MCF 10A (cell line): ENCODE measurements at regions not wholly inside any gene's neighbourhood (a gene's known extent, or its start where the extent isn't known, plus 50 kb on each side); places are given as distances from the start of the nearest gene placed in this dataset.

ENCODE experiments used
- BruUV-seq: library from RNA; stranded (reverse); fragments of 400-500 nt; replicated peaks from 2 replicates; lab custom pipeline; 2021; lab: Mats Ljungman, UMichigan
- CTCF ChIA-PET: fragments of 300-600 bp; sonication (Branson Sonifier 250); formaldehyde crosslinking; extraction: SDS; loops from one replicate; lab custom pipeline; 2021; ENCODE audit warnings: antibody characterized with exemption, inconsistent platforms; lab: Yijun Ruan, JAX
- POLR2A ChIA-PET: fragments of 300-600, 350-650 bp; sonication (Branson Sonifier 250); formaldehyde crosslinking; extraction: SDS; loops from one replicate; lab custom pipeline; 2020; ENCODE audit warnings: antibody characterized with exemption, inconsistent platforms; lab: Yijun Ruan, JAX
- DNase-seq: peaks from one replicate; pipeline ENCODE4 v3.0.0-alpha.2; 2018; ENCODE audit not compliant: unreplicated experiment
- H3K27ac Mint-ChIP-seq: one replicate; pipeline ENCODE4 v1.8.0; 2022; ENCODE audit warnings: mild to moderate bottlenecking, low read depth, mixed read lengths; ENCODE audit not compliant: unreplicated experiment
- H3K27me3 Mint-ChIP-seq: one replicate; pipeline ENCODE4 v1.8.0; 2022; ENCODE audit warnings: mixed read lengths; ENCODE audit not compliant: insufficient read depth, unreplicated experiment
- H3K36me3 Mint-ChIP-seq: one replicate; pipeline ENCODE4 v1.8.0; 2022; ENCODE audit warnings: mild to moderate bottlenecking, moderate library complexity, mixed read lengths; ENCODE audit not compliant: insufficient read depth, unreplicated experiment
- H3K4me1 Mint-ChIP-seq: one replicate; pipeline ENCODE4 v1.8.0; 2022; ENCODE audit warnings: mixed read lengths; ENCODE audit not compliant: insufficient read depth, unreplicated experiment
- H3K4me3 Mint-ChIP-seq: one replicate; pipeline ENCODE4 v1.8.0; 2022; ENCODE audit warnings: mild to moderate bottlenecking, moderate library complexity, mixed read lengths; ENCODE audit not compliant: unreplicated experiment
- H3K9me3 Mint-ChIP-seq: one replicate; pipeline ENCODE4 v1.8.0; 2022; ENCODE audit warnings: mixed read lengths; ENCODE audit not compliant: unreplicated experiment
- CTCF ChIP-seq: fragments of 200-600 bp; IDR thresholded peaks from one replicate; pipeline ENCODE4 v1.8.0; 2022; ENCODE audit warnings: antibody characterized with exemption, mild to moderate bottlenecking; ENCODE audit not compliant: unreplicated experiment
- intact Hi-C: fragments of 100-400 bp; cut with micrococcal nuclease; formaldehyde crosslinking; loops from 2 replicates; pipeline ENCODE4 v1.14.1; 2022

- CTCF ChIA-PET: interaction anchor here (0.6 to 1.1 kb wide), 4 partner anchors 10 to 258 kb away, joined by 3 read pairs; no protein-coding TSS in a partner anchor
- no TSS peak for BruUV-seq
- DNase-seq: no peak
- H3K4me3 Mint-ChIP-seq: no peak overlapping the region
- TF ChIP-seq CTCF: no peak
- H3K27me3 Mint-ChIP-seq: peaks cover 42% of the 10 kb centered on the region
- peaks cover 13% of the 10 kb centered on the region for H3K9me3 Mint-ChIP-seq
- H3K4me1 Mint-ChIP-seq: no peaks in the 10 kb centered on the region
- POLR2A ChIA-PET: no interaction called here
- intact Hi-C loops: no loop called here
- no peak overlapping the region for H3K27ac Mint-ChIP-seq
- peaks cover 7% of the 10 kb centered on the region for H3K36me3 Mint-ChIP-seq
These were observed 399.2 kb upstream of the MKI67 start for GRCh38 chr10:128525444-128525843.

GRCh38 chr10:128525936-128526335, 399.7 kb upstream of the MKI67 start:
- no peak overlapping the region for H3K4me3 Mint-ChIP-seq
- no peaks in the 10 kb centered on the region for H3K4me1 Mint-ChIP-seq
- no peak for TF ChIP-seq CTCF
- no TSS peak for BruUV-seq
- H3K36me3 Mint-ChIP-seq: peaks cover 7% of the 10 kb centered on the region
- DNase-seq: no peak
- intact Hi-C loops: no loop called here
- peaks cover 42% of the 10 kb centered on the region for H3K27me3 Mint-ChIP-seq
- H3K9me3 Mint-ChIP-seq: peaks cover 8% of the 10 kb centered on the region
- POLR2A ChIA-PET: no interaction called here
- CTCF ChIA-PET: interaction anchor here (0.8 to 1.1 kb wide), 3 partner anchors 9 to 258 kb away, joined by 3 read pairs; no protein-coding TSS in a partner anchor
- H3K27ac Mint-ChIP-seq: no peak overlapping the region

GRCh38 chr10:128526791-128527375, 400.7 kb upstream of the MKI67 start:
- Mint-ChIP-seq H3K27me3 (peaks cover 37% of the 10 kb centered on the region), H3K4me1 (no peaks in the 10 kb centered on the region), H3K9me3 (no peaks in the 10 kb centered on the region), H3K36me3 (peaks cover 4% of the 10 kb centered on the region), H3K4me3 (no peak overlapping the region), H3K27ac (no peak overlapping the region)
- TF ChIP-seq CTCF: no peak
- no TSS peak for BruUV-seq
- DNase-seq: no peak
- POLR2A ChIA-PET: no interaction called here
- CTCF ChIA-PET: interaction anchor here (0.5 to 0.6 kb wide), 2 partner anchors 11 to 295 kb away, joined by 3 to 5 read pairs; no protein-coding TSS in a partner anchor
- intact Hi-C loops: no loop called here

- CTCF ChIA-PET: interaction anchor here (0.6 to 2.5 kb wide), 3 partner anchors 133 to 264 kb away, joined by 3 to 8 read pairs (median 5); no protein-coding TSS in a partner anchor
These were observed 401.5 kb upstream of the MKI67 start for GRCh38 chr10:128527711-128528110.

More at GRCh38 chr10:128527711-128528110, 401.5 kb upstream of the MKI67 start:
- POLR2A ChIA-PET: no interaction called here
- BruUV-seq: no TSS peak
- TF ChIP-seq CTCF: no peak
- H3K4me1 Mint-ChIP-seq: no peaks in the 10 kb centered on the region
- no peak overlapping the region for H3K27ac Mint-ChIP-seq
- no peaks in the 10 kb centered on the region for H3K9me3 Mint-ChIP-seq
- H3K27me3 Mint-ChIP-seq: peaks cover 40% of the 10 kb centered on the region
- intact Hi-C loops: no loop called here
- no peak overlapping the region for H3K4me3 Mint-ChIP-seq
- no peak for DNase-seq
- H3K36me3 Mint-ChIP-seq: no peaks in the 10 kb centered on the region
